ENCODE measurements at regions not wholly inside any gene's neighbourhood (a gene's known extent, or its start where the extent isn't known, plus 50 kb on each side); places are given as distances from the start of the nearest gene placed in this dataset.
A peak's percentile ranks its signal among the peaks of the same experiment; 100 is the strongest.

DNA sequence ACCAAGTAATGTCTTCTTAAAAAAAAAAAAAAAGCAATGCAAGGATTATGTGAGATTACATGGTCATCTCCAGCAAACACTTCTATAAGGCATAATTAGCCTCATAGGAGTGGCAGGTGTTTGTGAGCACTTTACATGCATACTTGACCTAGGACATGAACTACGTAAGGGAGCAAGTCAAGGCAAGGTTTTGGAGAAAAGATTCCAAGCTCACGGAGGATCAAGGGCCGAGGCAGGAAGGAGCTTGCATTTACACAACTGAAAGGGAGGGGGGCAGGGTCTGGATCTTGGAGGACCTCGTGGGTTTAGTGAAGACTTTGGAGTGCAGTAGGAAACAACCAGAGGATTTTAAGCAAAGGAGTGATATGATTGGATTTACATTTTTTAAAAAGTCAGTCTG, 112.5 kb downstream of the CCER1 start:
- Histone ChIP-seq H3K27me3 (ENCODE audit: insufficient read depth, low read length) (no peaks in the 10 kb centered on the region), H2AK5ac (ENCODE audit: insufficient read length, low read length) (no peak overlapping the region), H3K23ac (ENCODE audit: insufficient read length, low read depth, low read length) (no peak overlapping the region), H4K91ac (ENCODE audit: insufficient read length, low read depth, low read length) (no peak overlapping the region), H4K8ac (replicated peaks; ENCODE audit: insufficient read length, low read depth, low read length) (no peak overlapping the region), H4K5ac (ENCODE audit: insufficient read length, low read depth, low read length) (no peak overlapping the region), H3K9ac (ENCODE audit: extremely low read depth, insufficient read length, low read length) (no peak overlapping the region), H4K20me1 (ENCODE audit: control insufficient read depth, insufficient read depth, insufficient read length) (no peaks in the 10 kb centered on the region), H2BK20ac (ENCODE audit: low read depth, low read length, poor library complexity, severe bottlenecking) (no peak overlapping the region), H3K4me2 (ENCODE audit: insufficient read depth, insufficient read length, low read length) (no peak overlapping the region), H3K4ac (ENCODE audit: low read depth, low read length) (no peak overlapping the region), H3K9me3 (ENCODE audit: control insufficient read depth, low read depth, low read length) (no peaks in the 10 kb centered on the region), H3T11ph (ENCODE audit: low read length) (no peak overlapping the region), H2BK120ac (ENCODE audit: low read depth, low read length, poor library complexity, severe bottlenecking) (no peak overlapping the region), H3K23me2 (ENCODE audit: insufficient read length, low read depth, low read length, poor library complexity, severe bottlenecking) (no peaks in the 10 kb centered on the region), H3K56ac (ENCODE audit: insufficient read length, low read depth, low read length) (no peak overlapping the region), H2BK5ac (ENCODE audit: insufficient read length, low read length) (no peak overlapping the region), H3K14ac (ENCODE audit: insufficient read depth, low read length) (no peak overlapping the region), H3K79me1 (ENCODE audit: insufficient read depth, low read depth, low read length, poor library complexity, severe bottlenecking) (no peaks in the 10 kb centered on the region), H2BK15ac (ENCODE audit: low read depth, low read length) (no peak overlapping the region), H2AFZ (ENCODE audit: low read length) (no peak overlapping the region), H3K4me1 (ENCODE audit: insufficient read depth, low read length) (no peaks in the 10 kb centered on the region), H2BK12ac (ENCODE audit: insufficient read length, low read depth, low read length) (no peak overlapping the region), H3K27ac (ENCODE audit: insufficient read length, low read depth, low read length) (no peak overlapping the region), H3K18ac (ENCODE audit: insufficient read length, low read depth, low read length) (no peak overlapping the region), H3K79me2 (ENCODE audit: insufficient read depth, low read length) (no peaks in the 10 kb centered on the region)
- H3K9me3 Mint-ChIP-seq: no peaks in the 10 kb centered on the region
- H3K36me3 Mint-ChIP-seq (ENCODE audit: insufficient read depth in 1 of 3, low read depth in 3 of 3): no peaks in the 10 kb centered on the region
- peak; percentile 42 for DNase-seq
- TF ChIP-seq, protein P1, sequence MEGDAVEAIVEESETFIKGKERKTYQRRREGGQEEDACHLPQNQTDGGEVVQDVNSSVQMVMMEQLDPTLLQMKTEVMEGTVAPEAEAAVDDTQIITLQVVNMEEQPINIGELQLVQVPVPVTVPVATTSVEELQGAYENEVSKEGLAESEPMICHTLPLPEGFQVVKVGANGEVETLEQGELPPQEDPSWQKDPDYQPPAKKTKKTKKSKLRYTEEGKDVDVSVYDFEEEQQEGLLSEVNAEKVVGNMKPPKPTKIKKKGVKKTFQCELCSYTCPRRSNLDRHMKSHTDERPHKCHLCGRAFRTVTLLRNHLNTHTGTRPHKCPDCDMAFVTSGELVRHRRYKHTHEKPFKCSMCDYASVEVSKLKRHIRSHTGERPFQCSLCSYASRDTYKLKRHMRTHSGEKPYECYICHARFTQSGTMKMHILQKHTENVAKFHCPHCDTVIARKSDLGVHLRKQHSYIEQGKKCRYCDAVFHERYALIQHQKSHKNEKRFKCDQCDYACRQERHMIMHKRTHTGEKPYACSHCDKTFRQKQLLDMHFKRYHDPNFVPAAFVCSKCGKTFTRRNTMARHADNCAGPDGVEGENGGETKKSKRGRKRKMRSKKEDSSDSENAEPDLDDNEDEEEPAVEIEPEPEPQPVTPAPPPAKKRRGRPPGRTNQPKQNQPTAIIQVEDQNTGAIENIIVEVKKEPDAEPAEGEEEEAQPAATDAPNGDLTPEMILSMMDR (conservative IDR thresholded peaks at IDR 0.05): no peak
- H3K27me3 Mint-ChIP-seq (ENCODE audit: low read depth): no peaks in the 10 kb centered on the region
- H3K4me3 Mint-ChIP-seq: no peak overlapping the region
- peak overlapping the region in 2 of 3 experiments; percentile 53 to 94; a peak in 4 of 7 replicates for H3K27ac Mint-ChIP-seq
- WGBS (ENCODE audit: extremely low coverage, insufficient read length, low lambda C conversion rate): no CpG with 5 or more reads among the region's 4 CpGs
- peaks cover 5 to 7% of the 10 kb centered on the region in 2 experiments for H3K4me1 Mint-ChIP-seq

All from H9 (cell line).